Trophoblast cell (in vitro differentiated cells and primary cell): ENCODE measurements at regions not wholly inside any gene's neighbourhood (a gene's known extent, or its start where the extent isn't known, plus 50 kb on each side); places are given as distances from the start of the nearest gene placed in this dataset.

ENCODE experiments used
- DNase-seq, 2 donors: peaks; one replicate each; pipeline ENCODE4 v3.0.0-alpha.2; 2016
- H2AFZ ChIP-seq: 2 replicates; pipeline ENCODE4 v1.6.1; 2013; ENCODE audit warnings: low read length, moderate library complexity, mild to moderate bottlenecking; ENCODE audit not compliant: insufficient read depth, poor library complexity
- H2AK5ac ChIP-seq: 2 replicates; pipeline ENCODE4 v1.6.1; 2013; ENCODE audit warnings: mild to moderate bottlenecking, low read length
- H2BK120ac ChIP-seq: 2 replicates; pipeline ENCODE4 v1.6.1; 2013; ENCODE audit warnings: low read length, mild to moderate bottlenecking, moderate library complexity; ENCODE audit not compliant: insufficient read depth, poor library complexity
- H2BK12ac ChIP-seq: 2 replicates; pipeline ENCODE4 v1.6.1; 2013; ENCODE audit warnings: mild to moderate bottlenecking, low read length, moderate library complexity
- H2BK5ac ChIP-seq: 2 replicates; pipeline ENCODE4 v1.6.1; 2013; ENCODE audit warnings: low read length, low read depth, moderate library complexity, mild to moderate bottlenecking; ENCODE audit not compliant: poor library complexity
- H3K14ac ChIP-seq: 2 replicates; pipeline ENCODE4 v1.6.1; 2013; ENCODE audit warnings: mild to moderate bottlenecking, low read length
- H3K18ac ChIP-seq: 2 replicates; pipeline ENCODE4 v1.6.1; 2013; ENCODE audit warnings: mild to moderate bottlenecking, low read length
- H3K23ac ChIP-seq: 2 replicates; pipeline ENCODE4 v1.6.1; 2013; ENCODE audit warnings: low read length
- H3K27ac ChIP-seq: 2 replicates; pipeline ENCODE4 v1.5.1; 2013; ENCODE audit warnings: low read depth, mild to moderate bottlenecking, inconsistent platforms, low read length, moderate library complexity
- H3K27me3 ChIP-seq: 2 replicates; pipeline ENCODE4 v1.6.1; 2013; ENCODE audit warnings: inconsistent platforms, mild to moderate bottlenecking, low read length, moderate library complexity; ENCODE audit not compliant: insufficient read depth
- H3K36me3 ChIP-seq, 2 experiments: 1 replicate in 1 of 2; 2 replicates in 1 of 2; pipeline ENCODE4 v1.6.1; 2013; ENCODE audit warnings: low read length in 2 of 2, mild to moderate bottlenecking in 2 of 2, moderate library complexity in 1 of 2; ENCODE audit not compliant: insufficient read depth in 2 of 2, control insufficient read depth in 1 of 2
- H3K4ac ChIP-seq: 2 replicates; pipeline ENCODE4 v1.6.1; 2013; ENCODE audit warnings: low read depth, mild to moderate bottlenecking, low read length, moderate library complexity
- H3K4me1 ChIP-seq, 2 experiments: 1 replicate in 1 of 2; 2 replicates in 1 of 2; pipeline ENCODE4 v1.6.1; 2013; ENCODE audit warnings: low read length in 2 of 2, mild to moderate bottlenecking in 2 of 2, moderate library complexity in 1 of 2; ENCODE audit not compliant: insufficient read depth in 2 of 2, control insufficient read depth in 1 of 2
- H3K4me2 ChIP-seq: 2 replicates; pipeline ENCODE4 v1.6.1; 2013; ENCODE audit warnings: inconsistent platforms, mild to moderate bottlenecking, low read length, moderate library complexity
- H3K4me3 ChIP-seq: 2 replicates; pipeline ENCODE4 v1.5.1; 2013; ENCODE audit warnings: mild to moderate bottlenecking, low read depth, low read length, inconsistent platforms
- H3K79me1 ChIP-seq: one replicate; pipeline ENCODE4 v1.6.1; 2013; ENCODE audit warnings: low read length
- H3K79me2 ChIP-seq: 2 replicates; pipeline ENCODE4 v1.6.1; 2013; ENCODE audit warnings: low read length, mild to moderate bottlenecking; ENCODE audit not compliant: control insufficient read depth, insufficient read depth, poor library complexity
- H3K9ac ChIP-seq: 2 replicates; pipeline ENCODE4 v1.6.1; 2013; ENCODE audit warnings: mild to moderate bottlenecking, low read length
- H3K9me3 ChIP-seq: 2 replicates; pipeline ENCODE4 v1.6.1; 2013; ENCODE audit warnings: low read depth, mild to moderate bottlenecking, control low read depth, inconsistent platforms, low read length; ENCODE audit not compliant: insufficient read depth
- H4K12ac ChIP-seq: 2 replicates; pipeline ENCODE4 v1.6.1; 2013; ENCODE audit warnings: low read depth, mild to moderate bottlenecking, low read length, moderate library complexity
- H4K8ac ChIP-seq: 2 replicates; pipeline ENCODE4 v1.6.1; 2013; ENCODE audit warnings: low read depth, mild to moderate bottlenecking, low read length, moderate library complexity
- H4K91ac ChIP-seq: one replicate; pipeline ENCODE4 v1.6.1; 2013; ENCODE audit warnings: low read depth, mild to moderate bottlenecking, low read length, moderate library complexity
- WGBS: extraction: QIAGEN DNeasy Blood & Tissue Kit; methylation state at CpG from one replicate; pipeline ENCODE4 v1.1.7; 2013; ENCODE audit warnings: missing lambda C conversion rate; ENCODE audit not compliant: insufficient read length, insufficient coverage; ENCODE audit errors: extremely low coverage; 5-methylcytosine and 5-hydroxymethylcytosine counted together

- Histone ChIP-seq H2BK120ac (no peak overlapping the region), H3K4me2 (no peak overlapping the region), H3K36me3 (no peaks in the 10 kb centered on the region), H4K8ac (no peak overlapping the region), H3K79me1 (peaks cover 3% of the 10 kb centered on the region), H3K4ac (no peak overlapping the region), H3K4me1 (peaks cover 5 to 6% of the 10 kb centered on the region in 2 experiments), H2AK5ac (no peak overlapping the region), H2BK12ac (no peak overlapping the region), H3K27me3 (no peaks in the 10 kb centered on the region), H3K18ac (no peak overlapping the region), H3K27ac (no peak overlapping the region), H3K9me3 (no peaks in the 10 kb centered on the region), H3K79me2 (no peaks in the 10 kb centered on the region), H3K9ac (no peak overlapping the region), H3K14ac (no peak overlapping the region), H2BK5ac (no peak overlapping the region), H3K23ac (no peak overlapping the region), H4K12ac (no peak overlapping the region), H4K91ac (no peak overlapping the region), H3K4me3 (no peak overlapping the region), H2AFZ (no peak overlapping the region)
- no CpG with 5 or more reads among the region's 3 CpGs for WGBS
- no peak for DNase-seq
Measured at GRCh38 chr3:150242220-150242936, 165.7 kb upstream of the TSC22D2 start.

DNA sequence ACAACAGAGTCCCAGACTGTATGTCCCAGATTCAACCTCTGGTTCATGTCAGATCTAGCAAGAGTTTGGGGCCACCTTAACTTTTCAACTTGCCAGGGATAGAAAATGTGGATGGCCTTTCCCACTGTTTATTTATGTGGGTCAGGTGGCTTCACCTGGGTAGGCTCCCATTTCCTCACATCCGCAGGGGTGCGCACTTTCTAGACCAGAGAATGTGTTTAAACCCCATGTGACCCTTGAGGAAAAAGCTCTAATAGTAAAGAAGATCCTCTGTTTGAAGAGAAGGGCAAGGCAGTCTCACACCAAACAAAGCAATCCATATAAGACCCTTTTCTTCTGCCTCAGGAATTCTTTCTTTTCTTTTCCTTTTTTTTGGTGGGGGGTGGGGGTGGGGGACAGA is 167.2 kb upstream of the TSC22D2 start:
- Histone ChIP-seq H3K79me2 (no peaks in the 10 kb centered on the region), H3K79me1 (peaks cover 3% of the 10 kb centered on the region), H4K12ac (no peak overlapping the region), H3K14ac (no peak overlapping the region), H3K9me3 (no peaks in the 10 kb centered on the region), H2BK5ac (no peak overlapping the region), H3K18ac (no peak overlapping the region), H2AFZ (no peak overlapping the region), H3K4me2 (no peak overlapping the region), H3K27me3 (no peaks in the 10 kb centered on the region), H4K8ac (no peak overlapping the region), H3K4ac (no peak overlapping the region), H4K91ac (no peak overlapping the region), H3K4me3 (no peak overlapping the region), H2BK120ac (no peak overlapping the region), H3K36me3 (no peaks in the 10 kb centered on the region), H3K27ac (no peak overlapping the region), H3K4me1 (peaks cover 6 to 7% of the 10 kb centered on the region in 2 experiments), H3K23ac (no peak overlapping the region), H2BK12ac (no peak overlapping the region), H2AK5ac (no peak overlapping the region), H3K9ac (no peak overlapping the region)
- no peak for DNase-seq
- WGBS, result no CpG with 5 or more reads among the region's 2 CpGs

DNA sequence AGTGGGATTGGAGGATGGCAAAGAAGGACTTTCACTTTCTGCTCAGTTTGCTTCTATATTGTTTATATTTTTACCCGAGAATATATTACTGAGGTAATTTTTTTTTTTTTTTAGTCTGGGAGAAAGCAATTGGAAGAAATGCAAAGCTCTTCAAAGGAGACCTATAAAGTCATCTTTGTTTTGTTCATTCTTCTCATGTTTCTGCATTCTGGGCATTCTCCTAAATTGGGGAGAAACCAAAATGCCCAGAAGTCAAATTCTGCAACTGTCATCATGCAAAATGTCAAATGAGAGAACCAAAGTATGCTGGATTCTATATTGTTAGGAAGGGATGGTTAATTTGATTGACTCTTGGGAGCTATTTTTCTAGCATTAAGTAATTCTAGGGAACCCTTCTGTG is 168.3 kb upstream of the TSC22D2 start:
- Histone ChIP-seq H3K27me3 (no peaks in the 10 kb centered on the region), H4K12ac (no peak overlapping the region), H3K27ac (no peak overlapping the region), H2BK12ac (no peak overlapping the region), H2BK120ac (no peak overlapping the region), H3K4me2 (no peak overlapping the region), H3K9me3 (no peaks in the 10 kb centered on the region), H3K23ac (no peak overlapping the region), H2BK5ac (no peak overlapping the region), H3K36me3 (no peaks in the 10 kb centered on the region), H3K18ac (no peak overlapping the region), H2AK5ac (no peak overlapping the region), H4K91ac (no peak overlapping the region), H4K8ac (no peak overlapping the region), H3K9ac (no peak overlapping the region), H3K79me2 (no peaks in the 10 kb centered on the region), H3K4ac (no peak overlapping the region), H2AFZ (no peak overlapping the region), H3K4me3 (no peak overlapping the region), H3K4me1 (peaks cover 6 to 7% of the 10 kb centered on the region in 2 experiments), H3K79me1 (peaks cover 3% of the 10 kb centered on the region), H3K14ac (no peak overlapping the region)
- no CpG with 5 or more reads among the region's 1 CpG for WGBS
- DNase-seq, result no peak

DNA sequence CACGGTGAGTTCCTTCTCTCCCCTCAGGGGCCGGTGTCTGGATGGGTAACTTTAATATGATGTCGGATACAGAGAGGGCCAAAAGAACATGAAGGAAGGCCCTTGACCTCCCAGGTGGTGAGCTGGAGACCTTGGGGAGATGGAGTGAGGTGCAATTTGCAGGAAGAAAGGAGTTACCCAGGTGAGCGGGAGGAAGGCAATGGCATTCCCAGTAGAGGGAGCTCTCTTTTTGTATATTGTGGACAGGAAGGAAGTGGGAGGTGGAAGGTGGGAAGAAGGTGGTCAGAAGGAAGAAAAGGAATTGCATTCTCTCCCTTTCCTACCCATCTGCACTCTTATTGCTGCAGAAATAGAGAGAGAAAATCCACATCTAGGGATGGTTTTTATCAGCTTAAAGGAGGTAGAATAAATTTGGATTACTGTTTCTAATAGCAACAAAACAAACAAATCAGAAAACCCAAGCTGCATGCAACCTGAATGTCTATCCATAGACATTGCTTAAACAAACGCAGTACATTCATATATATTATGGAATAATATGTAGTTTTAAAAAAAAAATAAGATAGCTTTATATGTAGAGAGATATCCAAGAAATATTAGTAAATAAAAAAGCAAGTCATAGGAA is 169.0 kb upstream of the TSC22D2 start:
- Histone ChIP-seq H3K4me3 (no peak overlapping the region), H4K91ac (no peak overlapping the region), H3K9me3 (no peaks in the 10 kb centered on the region), H2BK5ac (no peak overlapping the region), H3K4me2 (no peak overlapping the region), H3K9ac (no peak overlapping the region), H3K23ac (no peak overlapping the region), H4K12ac (peak overlapping the region; percentile 43), H3K79me2 (no peaks in the 10 kb centered on the region), H3K14ac (peak overlapping the region; percentile 37), H3K18ac (no peak overlapping the region), H3K27ac (no peak overlapping the region), H4K8ac (no peak overlapping the region), H3K36me3 (no peaks in the 10 kb centered on the region), H2AK5ac (peak overlapping the region; percentile 85), H2BK12ac (peak overlapping the region; percentile 69), H3K79me1 (peaks cover 3% of the 10 kb centered on the region), H2AFZ (no peak overlapping the region), H3K27me3 (no peaks in the 10 kb centered on the region), H2BK120ac (peak overlapping the region; percentile 25), H3K4ac (no peak overlapping the region), H3K4me1 (peaks cover 6 to 7% of the 10 kb centered on the region in 2 experiments)
- WGBS, result no CpG with 5 or more reads among the region's 5 CpGs
- DNase-seq, result peak in 1 of 2 donors; percentile 63
